ENCODE measurements at regions not wholly inside any gene's neighbourhood (a gene's known extent, or its start where the extent isn't known, plus 50 kb on each side); places are given as distances from the start of the nearest gene placed in this dataset.
"Not testable (repeated sequence)": the region's sequence is repeated elsewhere in the genome, so short reads cannot be mapped to it uniquely, and the experiment has no call there.

- H3K27me3 Mint-ChIP-seq: no peaks in the 10 kb centered on the region
- H3K36me3 ChIP-seq (ENCODE audit: control insufficient read depth, insufficient read depth, low read length): no peaks in the 10 kb centered on the region
- no peaks in the 10 kb centered on the region for H3K4me1 ChIP-seq (ENCODE audit: control insufficient read depth, insufficient read depth, low read length, poor library complexity, severe bottlenecking)
- no peak overlapping the region for H3K27ac ChIP-seq (ENCODE audit: insufficient read depth, low read length, poor library complexity, severe bottlenecking)
- H3K27ac Mint-ChIP-seq: no peak overlapping the region
- H3K4me1 Mint-ChIP-seq: no peaks in the 10 kb centered on the region
- ATAC-seq (ENCODE audit: low read depth in 2 of 2) (no peak), DNase-seq (no peak)
- peaks cover 0 to 13% (median 8%) of the 10 kb centered on the region in 7 donors for H3K9me3 Mint-ChIP-seq
- no peaks in the 10 kb centered on the region for H3K36me3 Mint-ChIP-seq
- H3K27me3 ChIP-seq (ENCODE audit: control insufficient read depth, insufficient read depth, low read length): no peaks in the 10 kb centered on the region
- H3K4me3 ChIP-seq (ENCODE audit: low read depth, low read length): no peak overlapping the region
- H3K9me3 ChIP-seq (ENCODE audit: control insufficient read depth in 2 of 2, low read length in 2 of 2): peaks cover 0 to 8% of the 10 kb centered on the region in 2 experiments
- H3K4me3 Mint-ChIP-seq: no peak overlapping the region
These were observed 144.2 kb downstream of the PABPC4L start for GRCh38 chr4:134057356-134057755.

GRCh38 chr4:134046221-134046620 lies 155.4 kb downstream of the PABPC4L start:
- not testable (repeated sequence) for H3K4me3 Mint-ChIP-seq; H3K4me1 Mint-ChIP-seq; H3K27me3 ChIP-seq (ENCODE audit: control insufficient read depth, insufficient read depth, low read length); ATAC-seq (ENCODE audit: low read depth in 2 of 2); H3K36me3 Mint-ChIP-seq; H3K4me3 ChIP-seq (ENCODE audit: low read depth, low read length); H3K4me1 ChIP-seq (ENCODE audit: control insufficient read depth, insufficient read depth, low read length, poor library complexity, severe bottlenecking); DNase-seq; H3K27ac Mint-ChIP-seq; H3K36me3 ChIP-seq (ENCODE audit: control insufficient read depth, insufficient read depth, low read length); H3K27ac ChIP-seq (ENCODE audit: insufficient read depth, low read length, poor library complexity, severe bottlenecking); H3K9me3 Mint-ChIP-seq; H3K27me3 Mint-ChIP-seq; H3K9me3 ChIP-seq (ENCODE audit: control insufficient read depth in 2 of 2, low read length in 2 of 2)

- DNase-seq (no peak), ATAC-seq (ENCODE audit: low read depth in 2 of 2) (no peak)
- no peaks in the 10 kb centered on the region for H3K27me3 Mint-ChIP-seq
- Histone ChIP-seq H3K36me3 (ENCODE audit: control insufficient read depth, insufficient read depth, low read length) (no peaks in the 10 kb centered on the region), H3K27me3 (ENCODE audit: control insufficient read depth, insufficient read depth, low read length) (no peaks in the 10 kb centered on the region), H3K27ac (ENCODE audit: insufficient read depth, low read length, poor library complexity, severe bottlenecking) (no peak overlapping the region), H3K4me3 (ENCODE audit: low read depth, low read length) (no peak overlapping the region), H3K4me1 (ENCODE audit: control insufficient read depth, insufficient read depth, low read length, poor library complexity, severe bottlenecking) (no peaks in the 10 kb centered on the region), H3K9me3 (ENCODE audit: control insufficient read depth in 2 of 2, low read length in 2 of 2) (peaks cover 0 to 5% of the 10 kb centered on the region in 2 experiments)
- no peaks in the 10 kb centered on the region for H3K36me3 Mint-ChIP-seq
- no peaks in the 10 kb centered on the region for H3K4me1 Mint-ChIP-seq
- H3K9me3 Mint-ChIP-seq: peaks cover 5 to 14% (median 9%) of the 10 kb centered on the region in 7 donors
- no peak overlapping the region for H3K4me3 Mint-ChIP-seq
- H3K27ac Mint-ChIP-seq: no peak overlapping the region
These were observed 156.2 kb downstream of the PABPC4L start for GRCh38 chr4:134045411-134045810.

- no peak for DNase-seq
- Histone ChIP-seq H3K4me1 (ENCODE audit: control insufficient read depth, insufficient read depth, low read length, poor library complexity, severe bottlenecking) (no peaks in the 10 kb centered on the region), H3K27ac (ENCODE audit: insufficient read depth, low read length, poor library complexity, severe bottlenecking) (no peak overlapping the region), H3K36me3 (ENCODE audit: control insufficient read depth, insufficient read depth, low read length) (no peaks in the 10 kb centered on the region), H3K4me3 (ENCODE audit: low read depth, low read length) (no peak overlapping the region), H3K9me3 (ENCODE audit: control insufficient read depth in 2 of 2, low read length in 2 of 2) (peaks cover 0 to 5% of the 10 kb centered on the region in 2 experiments), H3K27me3 (ENCODE audit: control insufficient read depth, insufficient read depth, low read length) (no peaks in the 10 kb centered on the region)
- H3K27ac Mint-ChIP-seq: no peak overlapping the region
- H3K4me3 Mint-ChIP-seq: no peak overlapping the region
- no peak for ATAC-seq (ENCODE audit: low read depth in 2 of 2)
- no peaks in the 10 kb centered on the region for H3K4me1 Mint-ChIP-seq
- H3K36me3 Mint-ChIP-seq: no peaks in the 10 kb centered on the region
- no peaks in the 10 kb centered on the region for H3K27me3 Mint-ChIP-seq
- peaks cover 0 to 16% (median 10%) of the 10 kb centered on the region in 7 donors for H3K9me3 Mint-ChIP-seq
These were observed 158.3 kb downstream of the PABPC4L start for GRCh38 chr4:134043266-134043665.

- Histone ChIP-seq H3K9me3 (ENCODE audit: control insufficient read depth in 2 of 2, low read length in 2 of 2) (peaks cover 0 to 4% of the 10 kb centered on the region in 2 experiments), H3K27ac (ENCODE audit: insufficient read depth, low read length, poor library complexity, severe bottlenecking) (no peak overlapping the region), H3K4me1 (ENCODE audit: control insufficient read depth, insufficient read depth, low read length, poor library complexity, severe bottlenecking) (no peaks in the 10 kb centered on the region), H3K36me3 (ENCODE audit: control insufficient read depth, insufficient read depth, low read length) (no peaks in the 10 kb centered on the region), H3K4me3 (ENCODE audit: low read depth, low read length) (no peak overlapping the region), H3K27me3 (ENCODE audit: control insufficient read depth, insufficient read depth, low read length) (no peaks in the 10 kb centered on the region)
- Mint-ChIP-seq H3K27ac (no peak overlapping the region), H3K27me3 (no peaks in the 10 kb centered on the region), H3K4me1 (no peaks in the 10 kb centered on the region), H3K9me3 (peaks cover 0 to 16% (median 2%) of the 10 kb centered on the region in 7 donors), H3K4me3 (no peak overlapping the region), H3K36me3 (no peaks in the 10 kb centered on the region)
- no peak for ATAC-seq (ENCODE audit: low read depth in 2 of 2)
- DNase-seq: no peak
These were observed 173.2 kb downstream of the PABPC4L start for GRCh38 chr4:134028421-134028820.

GRCh38 chr4:134027931-134028330 lies 173.7 kb downstream of the PABPC4L start:
- no peaks in the 10 kb centered on the region for H3K36me3 Mint-ChIP-seq
- H3K9me3 Mint-ChIP-seq: peaks cover 0 to 11% (median 2%) of the 10 kb centered on the region in 7 donors
- Histone ChIP-seq H3K27ac (ENCODE audit: insufficient read depth, low read length, poor library complexity, severe bottlenecking) (no peak overlapping the region), H3K36me3 (ENCODE audit: control insufficient read depth, insufficient read depth, low read length) (no peaks in the 10 kb centered on the region), H3K27me3 (ENCODE audit: control insufficient read depth, insufficient read depth, low read length) (no peaks in the 10 kb centered on the region), H3K9me3 (ENCODE audit: control insufficient read depth in 2 of 2, low read length in 2 of 2) (peaks cover 0 to 4% of the 10 kb centered on the region in 2 experiments), H3K4me3 (ENCODE audit: low read depth, low read length) (no peak overlapping the region), H3K4me1 (ENCODE audit: control insufficient read depth, insufficient read depth, low read length, poor library complexity, severe bottlenecking) (no peaks in the 10 kb centered on the region)
- H3K27ac Mint-ChIP-seq: no peak overlapping the region
- no peak for DNase-seq
- ATAC-seq (ENCODE audit: low read depth in 2 of 2): no peak
- H3K27me3 Mint-ChIP-seq: no peaks in the 10 kb centered on the region
- H3K4me1 Mint-ChIP-seq: no peaks in the 10 kb centered on the region
- no peak overlapping the region for H3K4me3 Mint-ChIP-seq

GRCh38 chr4:134024251-134024650 lies 177.3 kb downstream of the PABPC4L start:
- H3K27me3 ChIP-seq (ENCODE audit: control insufficient read depth, insufficient read depth, low read length): no peaks in the 10 kb centered on the region
- no peaks in the 10 kb centered on the region for H3K36me3 ChIP-seq (ENCODE audit: control insufficient read depth, insufficient read depth, low read length)
- no peak overlapping the region for H3K4me3 ChIP-seq (ENCODE audit: low read depth, low read length)
- peaks cover 1 to 13% (median 4%) of the 10 kb centered on the region in 7 donors for H3K9me3 Mint-ChIP-seq
- no peak overlapping the region for H3K27ac Mint-ChIP-seq
- H3K27ac ChIP-seq (ENCODE audit: insufficient read depth, low read length, poor library complexity, severe bottlenecking): no peak overlapping the region
- peaks cover 0 to 4% of the 10 kb centered on the region in 2 experiments for H3K9me3 ChIP-seq (ENCODE audit: control insufficient read depth in 2 of 2, low read length in 2 of 2)
- no peak overlapping the region for H3K4me3 Mint-ChIP-seq
- H3K36me3 Mint-ChIP-seq: no peaks in the 10 kb centered on the region
- no peak for ATAC-seq (ENCODE audit: low read depth in 2 of 2)
- no peaks in the 10 kb centered on the region for H3K4me1 Mint-ChIP-seq
- DNase-seq: no peak
- no peaks in the 10 kb centered on the region for H3K4me1 ChIP-seq (ENCODE audit: control insufficient read depth, insufficient read depth, low read length, poor library complexity, severe bottlenecking)
- H3K27me3 Mint-ChIP-seq: no peaks in the 10 kb centered on the region

- H3K9me3 ChIP-seq (ENCODE audit: control insufficient read depth in 2 of 2, low read length in 2 of 2): peaks cover 0 to 2% of the 10 kb centered on the region in 2 experiments
- no peaks in the 10 kb centered on the region for H3K36me3 ChIP-seq (ENCODE audit: control insufficient read depth, insufficient read depth, low read length)
- Mint-ChIP-seq H3K36me3 (no peaks in the 10 kb centered on the region), H3K4me1 (no peaks in the 10 kb centered on the region), H3K4me3 (no peak overlapping the region), H3K27me3 (no peaks in the 10 kb centered on the region), H3K9me3 (peaks cover 2 to 18% (median 5%) of the 10 kb centered on the region in 7 donors), H3K27ac (no peak overlapping the region)
- DNase-seq (no peak), ATAC-seq (ENCODE audit: low read depth in 2 of 2) (no peak)
- H3K4me3 ChIP-seq (ENCODE audit: low read depth, low read length): no peak overlapping the region
- H3K4me1 ChIP-seq (ENCODE audit: control insufficient read depth, insufficient read depth, low read length, poor library complexity, severe bottlenecking): no peaks in the 10 kb centered on the region
- no peaks in the 10 kb centered on the region for H3K27me3 ChIP-seq (ENCODE audit: control insufficient read depth, insufficient read depth, low read length)
- no peak overlapping the region for H3K27ac ChIP-seq (ENCODE audit: insufficient read depth, low read length, poor library complexity, severe bottlenecking)
These were observed 181.9 kb downstream of the PABPC4L start for GRCh38 chr4:134019657-134020056.

All from CD4-positive, CD25-positive, alpha-beta regulatory T cell (primary cell).